CD4-positive, alpha-beta T cell treated with Interferon gamma for 1 hour (primary cell): ENCODE measurements at regions not wholly inside any gene's neighbourhood (a gene's known extent, or its start where the extent isn't known, plus 50 kb on each side); places are given as distances from the start of the nearest gene placed in this dataset.
"Not testable (repeated sequence)": the region's sequence is repeated elsewhere in the genome, so short reads cannot be mapped to it uniquely, and the experiment has no call there.

Experiments
- DNase-seq: peaks from one replicate; pipeline ENCODE4 v3.0.0-alpha.2; 2020

GRCh38 chr5:101316401-101316800 is 413.3 kb upstream of the ST8SIA4 start:
- not testable (repeated sequence) for DNase-seq

- no peak for DNase-seq
Observed at GRCh38 chr5:101306391-101307137, 403.5 kb upstream of the ST8SIA4 start.

DNA sequence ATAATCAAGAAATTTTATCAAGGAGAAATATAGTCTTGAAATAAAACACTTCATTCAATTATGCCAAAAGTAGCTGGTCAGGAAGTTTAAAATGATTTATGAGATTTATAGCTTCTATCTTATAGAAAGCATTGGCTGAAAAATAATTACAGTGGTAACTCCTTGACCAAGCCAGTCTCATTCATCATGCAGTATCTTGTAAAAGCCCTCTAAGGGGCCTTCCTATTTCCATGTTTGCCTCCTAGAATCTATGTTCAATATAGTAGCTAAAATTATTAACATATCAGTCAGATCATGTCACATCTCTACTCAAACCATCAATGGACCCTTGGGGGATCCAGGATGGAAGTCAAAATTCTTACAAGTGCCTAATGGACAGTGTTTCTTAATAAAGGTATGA is 393.4 kb upstream of the ST8SIA4 start:
- no peak for DNase-seq

- DNase-seq = no peak
Observed at GRCh38 chr5:101292199-101292598, 389.1 kb upstream of the ST8SIA4 start.

DNA sequence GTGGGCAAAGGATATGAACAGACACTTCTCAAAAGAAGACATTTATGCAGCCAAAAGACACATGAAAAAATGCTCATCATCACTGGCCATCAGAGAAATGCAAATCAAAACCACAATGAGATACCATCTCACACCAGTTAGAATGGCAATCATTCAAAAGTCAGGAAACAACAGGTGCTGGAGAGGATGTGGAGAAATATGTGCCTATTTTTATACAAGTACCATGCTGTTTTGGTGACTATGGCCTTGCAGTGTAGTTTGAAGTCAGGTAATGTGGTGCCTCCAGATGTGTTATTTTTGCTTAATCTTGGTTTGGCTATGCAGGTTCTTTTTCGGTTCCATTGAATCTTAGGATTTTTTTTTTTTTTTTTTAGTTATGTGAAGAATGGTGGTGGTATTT is 387.7 kb upstream of the ST8SIA4 start:
- DNase-seq = not testable (repeated sequence)

- no peak for DNase-seq
Observed at GRCh38 chr5:101288633-101289032, 385.6 kb upstream of the ST8SIA4 start.

- DNase-seq = no peak
Observed at GRCh38 chr5:101284736-101285375, 381.8 kb upstream of the ST8SIA4 start.

DNA sequence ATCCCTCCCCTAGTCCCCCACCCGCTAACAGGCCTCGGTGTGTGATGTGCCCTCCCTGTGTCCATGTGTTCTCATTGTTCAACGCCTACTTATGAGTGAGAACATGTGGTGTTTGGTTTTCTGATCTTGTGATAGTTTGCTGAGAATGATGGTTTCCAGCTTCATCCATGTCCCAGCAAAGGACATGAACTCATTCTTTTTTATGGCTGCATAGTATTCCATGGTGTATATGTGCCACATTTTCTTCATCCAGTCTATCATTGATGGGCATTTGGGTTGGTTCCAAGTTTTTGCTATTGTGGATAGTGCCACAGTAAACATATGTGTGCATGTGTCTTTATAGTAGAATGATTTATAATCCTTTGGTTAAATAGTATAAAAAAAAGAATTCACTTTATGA is 380.9 kb upstream of the ST8SIA4 start:
- DNase-seq = not testable (repeated sequence)

- no peak for DNase-seq
Observed at GRCh38 chr5:101278917-101279316, 375.8 kb upstream of the ST8SIA4 start.

- no peak for DNase-seq
Observed at GRCh38 chr5:101278011-101278687, 375.1 kb upstream of the ST8SIA4 start.

DNA sequence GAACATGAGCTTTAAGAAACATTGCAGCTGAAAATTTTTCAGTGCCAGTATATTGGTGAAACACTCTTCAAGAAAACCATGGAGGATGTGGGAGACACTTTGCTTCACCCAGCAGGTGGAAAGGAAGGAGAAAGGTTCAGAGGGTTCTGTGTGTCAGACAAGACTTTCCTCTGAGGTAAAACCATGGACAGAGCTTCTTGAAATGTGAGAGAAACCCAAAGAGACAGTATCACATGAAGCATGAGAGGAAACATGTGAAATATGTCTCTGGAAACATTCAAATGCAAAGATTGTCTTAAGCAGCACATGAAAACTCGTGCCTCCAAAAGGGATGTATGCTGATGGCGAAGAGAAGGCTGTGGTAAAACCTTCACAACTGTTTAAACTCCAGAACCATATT is 368.9 kb upstream of the ST8SIA4 start:
- no peak for DNase-seq

- no peak for DNase-seq
Observed at GRCh38 chr5:101271416-101271815, 368.3 kb upstream of the ST8SIA4 start.

DNA sequence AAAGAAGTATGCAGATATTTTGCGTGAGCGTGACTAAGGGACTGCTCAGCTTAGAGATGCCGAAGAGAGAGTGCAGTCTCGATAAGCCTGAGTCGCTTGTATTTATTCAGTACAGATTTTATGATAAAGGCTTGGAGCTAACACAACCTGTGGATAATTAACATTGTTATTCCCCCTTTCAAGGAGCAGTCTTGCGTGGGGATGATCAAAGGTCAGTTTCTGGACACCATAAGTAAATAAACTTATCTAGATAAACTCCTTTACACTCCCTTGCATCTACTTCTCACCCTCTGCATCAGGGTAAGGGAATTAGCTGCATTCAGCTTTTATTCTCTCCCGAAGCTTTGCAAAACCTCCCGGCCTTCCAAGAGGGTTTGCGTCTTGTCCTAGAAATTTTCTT is 357.8 kb upstream of the ST8SIA4 start:
- DNase-seq = no peak

- no peak for DNase-seq
Observed at GRCh38 chr5:101253096-101253495, 350.0 kb upstream of the ST8SIA4 start.

- DNase-seq = no peak
Observed at GRCh38 chr5:101244621-101245020, 341.5 kb upstream of the ST8SIA4 start.

GRCh38 chr5:101212942-101213514 is 309.9 kb upstream of the ST8SIA4 start:
- no peak for DNase-seq

DNA sequence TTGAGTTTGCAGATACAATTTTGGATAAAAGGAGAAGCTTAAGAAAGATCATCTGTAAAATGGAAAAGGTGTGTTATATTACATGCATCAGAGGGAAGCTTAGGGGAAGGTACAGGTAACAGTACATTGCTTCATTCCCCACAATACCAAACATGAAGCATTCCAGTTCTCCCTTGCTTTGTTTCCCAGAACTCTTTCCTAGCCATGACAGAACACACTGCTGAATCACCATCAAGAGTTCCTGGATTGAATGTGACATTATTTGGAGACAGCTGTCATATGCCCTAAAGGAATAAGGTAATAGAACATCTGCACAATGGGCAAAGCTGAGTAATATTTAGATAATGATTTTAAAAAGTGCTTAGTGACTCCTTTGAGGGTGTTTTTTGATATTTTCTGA is 303.5 kb upstream of the ST8SIA4 start:
- no peak for DNase-seq

GRCh38 chr5:101205065-101205464 is 302.0 kb upstream of the ST8SIA4 start:
- DNase-seq = not testable (repeated sequence)

GRCh38 chr5:101180365-101180764 is 277.3 kb upstream of the ST8SIA4 start:
- not testable (repeated sequence) for DNase-seq

DNA sequence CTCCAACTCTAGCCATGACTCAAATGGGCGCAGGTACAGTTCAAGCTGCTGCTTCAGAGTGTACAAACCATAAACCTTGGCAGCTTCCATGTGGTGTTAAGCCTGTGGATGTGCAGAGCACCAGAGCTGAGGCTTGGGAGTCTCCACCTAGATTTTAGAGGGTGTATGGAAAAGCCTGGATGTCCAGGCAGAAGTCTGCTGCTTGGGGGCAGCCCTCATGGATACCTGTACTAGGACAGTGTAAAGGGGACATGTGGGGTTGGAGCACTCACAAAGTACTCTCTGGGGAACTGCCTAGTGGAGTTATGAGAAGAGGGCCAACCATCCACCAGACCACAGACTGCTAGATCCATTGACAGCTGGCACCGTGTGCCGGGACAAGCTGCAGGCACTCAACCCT is 273.5 kb upstream of the ST8SIA4 start:
- no peak for DNase-seq

- DNase-seq = no peak
Observed at GRCh38 chr5:101174981-101175380, 271.9 kb upstream of the ST8SIA4 start.

- DNase-seq = no peak
Observed at GRCh38 chr5:101163088-101163487, 260.0 kb upstream of the ST8SIA4 start.

- DNase-seq = no peak
Observed at GRCh38 chr5:101160002-101160401, 256.9 kb upstream of the ST8SIA4 start.

GRCh38 chr5:101159006-101159405 is 255.9 kb upstream of the ST8SIA4 start:
- DNase-seq = no peak
